ENCODE measurements at regions not wholly inside any gene's neighbourhood (a gene's known extent, or its start where the extent isn't known, plus 50 kb on each side); places are given as distances from the start of the nearest gene placed in this dataset.
"Not testable (repeated sequence)": the region's sequence is repeated elsewhere in the genome, so short reads cannot be mapped to it uniquely, and the experiment has no call there.

- H4K5ac ChIP-seq (ENCODE audit: low read depth, low read length); H3K36me3 ChIP-seq (ENCODE audit: control insufficient read depth, insufficient read depth, low read length); DNase-seq; H4K91ac ChIP-seq (ENCODE audit: insufficient read depth, low read depth, low read length); H4K8ac ChIP-seq (ENCODE audit: low read depth in 2 of 2, low read length in 2 of 2); H3K4me2 ChIP-seq (ENCODE audit: low read depth, low read length); H3K4me3 ChIP-seq (ENCODE audit: insufficient read depth, low read depth, low read length); H2BK120ac ChIP-seq (ENCODE audit: low read depth, low read length); H3K23ac ChIP-seq (ENCODE audit: low read depth, low read length); H2BK5ac ChIP-seq (ENCODE audit: low read depth, low read length, poor library complexity, severe bottlenecking); H3K4ac ChIP-seq (ENCODE audit: low read depth, low read length); H3K14ac ChIP-seq (replicated peaks; ENCODE audit: low read depth, low read length); in situ Hi-C loops (cut with MboI; ENCODE audit: low sequenced_read_pairs); POLR2A ChIA-PET (ENCODE audit: unreplicated experiment); H2BK20ac ChIP-seq (ENCODE audit: low read depth, low read length); intact Hi-C loops (cut with micrococcal nuclease); H2BK15ac ChIP-seq (ENCODE audit: low read depth, low read length); H3K27me3 ChIP-seq (ENCODE audit: control insufficient read depth, insufficient read depth, low read length); H3K27ac ChIP-seq (ENCODE audit: insufficient read depth, low read length); H3K9ac ChIP-seq (ENCODE audit: low read depth, low read length); ATAC-seq (ENCODE audit: low read depth); H2AK9ac ChIP-seq (replicated peaks; ENCODE audit: low read depth, low read length, poor library complexity); H3K9me3 ChIP-seq (ENCODE audit: control insufficient read depth, insufficient read depth, low read length); H3K4me1 ChIP-seq (ENCODE audit: control insufficient read depth, insufficient read depth, low read length); dilution Hi-C loops (cut with HindIII; ENCODE audit: low sequenced_read_pairs, unreplicated experiment); BruUV-seq (replicated peaks); H3K56ac ChIP-seq (ENCODE audit: extremely low read depth, insufficient read depth, low read length); CTCF ChIA-PET; H2AK5ac ChIP-seq (ENCODE audit: low read depth, low read length); H3K18ac ChIP-seq (ENCODE audit: low read depth, low read length); H3K79me1 ChIP-seq (ENCODE audit: low read depth in 1 of 2, low read length in 2 of 2); H2AFZ ChIP-seq (replicated peaks; ENCODE audit: low read length, poor library complexity); H4K20me1 ChIP-seq (ENCODE audit: insufficient read depth, low read length); H3K9me1 ChIP-seq (ENCODE audit: insufficient read depth, low read length): not testable (repeated sequence)
- no CpG with 5 or more reads among the region's 5 CpGs for WGBS, 2 experiments (ENCODE audit: extremely low coverage in 2 of 2, insufficient read length in 1 of 2)
These were observed 63.5 kb downstream of the ADRB2 start for GRCh38 chr5:148889936-148890335.

DNA sequence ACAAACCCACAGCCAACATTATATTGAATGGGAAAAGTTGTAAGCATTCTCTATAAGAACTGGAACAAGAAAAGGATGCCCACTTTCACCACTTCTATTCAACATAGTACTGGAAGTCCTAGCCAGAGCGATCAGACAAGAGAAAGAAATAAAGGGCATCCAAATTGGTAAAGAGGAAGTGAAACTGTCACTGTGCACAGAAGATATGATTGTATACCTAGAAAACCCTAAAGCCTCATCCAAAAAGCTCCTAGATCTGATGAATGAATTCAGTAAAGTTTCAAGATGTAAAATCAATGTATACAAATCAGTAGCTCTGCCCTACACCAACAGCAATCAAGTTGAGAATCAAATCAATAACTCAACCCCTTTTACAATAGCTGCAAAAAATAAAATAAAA, 69.0 kb downstream of the ADRB2 start:
- H2BK15ac ChIP-seq (ENCODE audit: low read depth, low read length); H2BK120ac ChIP-seq (ENCODE audit: low read depth, low read length); H3K36me3 ChIP-seq (ENCODE audit: control insufficient read depth, insufficient read depth, low read length); H2BK20ac ChIP-seq (ENCODE audit: low read depth, low read length); H3K14ac ChIP-seq (replicated peaks; ENCODE audit: low read depth, low read length); H2AK9ac ChIP-seq (replicated peaks; ENCODE audit: low read depth, low read length, poor library complexity); H4K5ac ChIP-seq (ENCODE audit: low read depth, low read length); dilution Hi-C loops (cut with HindIII; ENCODE audit: low sequenced_read_pairs, unreplicated experiment); CTCF ChIA-PET; H4K91ac ChIP-seq (ENCODE audit: insufficient read depth, low read depth, low read length); H2AFZ ChIP-seq (replicated peaks; ENCODE audit: low read length, poor library complexity); H3K23ac ChIP-seq (ENCODE audit: low read depth, low read length); H3K79me1 ChIP-seq (ENCODE audit: low read depth in 1 of 2, low read length in 2 of 2); BruUV-seq (replicated peaks); H3K27me3 ChIP-seq (ENCODE audit: control insufficient read depth, insufficient read depth, low read length); ATAC-seq (ENCODE audit: low read depth); H4K20me1 ChIP-seq (ENCODE audit: insufficient read depth, low read length); H4K8ac ChIP-seq (ENCODE audit: low read depth in 2 of 2, low read length in 2 of 2); H3K9me1 ChIP-seq (ENCODE audit: insufficient read depth, low read length); H3K27ac ChIP-seq (ENCODE audit: insufficient read depth, low read length); intact Hi-C loops (cut with micrococcal nuclease); H3K56ac ChIP-seq (ENCODE audit: extremely low read depth, insufficient read depth, low read length); H2BK5ac ChIP-seq (ENCODE audit: low read depth, low read length, poor library complexity, severe bottlenecking); DNase-seq; H3K4me1 ChIP-seq (ENCODE audit: control insufficient read depth, insufficient read depth, low read length); H2AK5ac ChIP-seq (ENCODE audit: low read depth, low read length); H3K4ac ChIP-seq (ENCODE audit: low read depth, low read length); H3K9me3 ChIP-seq (ENCODE audit: control insufficient read depth, insufficient read depth, low read length); H3K18ac ChIP-seq (ENCODE audit: low read depth, low read length); H3K4me2 ChIP-seq (ENCODE audit: low read depth, low read length); POLR2A ChIA-PET (ENCODE audit: unreplicated experiment); H3K9ac ChIP-seq (ENCODE audit: low read depth, low read length); H3K4me3 ChIP-seq (ENCODE audit: insufficient read depth, low read depth, low read length); in situ Hi-C loops (cut with MboI; ENCODE audit: low sequenced_read_pairs): not testable (repeated sequence)
- no CpG with 5 or more reads among the region's 1 CpG for WGBS, 2 experiments (ENCODE audit: extremely low coverage in 2 of 2, insufficient read length in 1 of 2)

Measured in IMR-90 (cell line).